Activated CD8-positive, alpha-beta T cell treated with anti-CD3 and anti-CD28 coated beads for 36 hours (primary cell): ENCODE measurements at regions not wholly inside any gene's neighbourhood (a gene's known extent, or its start where the extent isn't known, plus 50 kb on each side); places are given as distances from the start of the nearest gene placed in this dataset.

ENCODE experiments used
- ATAC-seq: fragments of 200-7000 bp; cut with Tn5 transposase; one replicate; pipeline ENCODE4 v1.10.0; 2021; ENCODE audit warnings: mild to moderate bottlenecking, moderate library complexity
- CTCF ChIA-PET: fragments of 350-600 bp; sonication (Branson Sonifier 250); formaldehyde crosslinking; loops from one replicate; lab custom pipeline; 2021; ENCODE audit warnings: antibody characterized with exemption; lab: Charles Lee
- POLR2A ChIA-PET: fragments of 350-600 bp; sonication (Branson Sonifier 250); formaldehyde crosslinking; loops from one replicate; lab custom pipeline; 2021; ENCODE audit warnings: antibody characterized with exemption; lab: Charles Lee
- DNase-seq: peaks from one replicate; pipeline ENCODE4 v3.0.0-alpha.2; 2020
- H3K27ac Mint-ChIP-seq: one replicate; pipeline ENCODE4 v1.8.0; 2021; ENCODE audit warnings: mild to moderate bottlenecking, mixed read lengths
- H3K27me3 Mint-ChIP-seq: one replicate; pipeline ENCODE4 v1.8.0; 2021; ENCODE audit warnings: mixed read lengths
- H3K36me3 Mint-ChIP-seq: one replicate; pipeline ENCODE4 v1.8.0; 2021; ENCODE audit warnings: low read depth, mixed read lengths
- H3K4me1 Mint-ChIP-seq: one replicate; pipeline ENCODE4 v1.8.0; 2021; ENCODE audit warnings: low read depth, mixed read lengths
- H3K4me3 Mint-ChIP-seq: one replicate; pipeline ENCODE4 v1.8.0; 2021; ENCODE audit warnings: mild to moderate bottlenecking, moderate library complexity, mixed read lengths
- H3K9me3 Mint-ChIP-seq: one replicate; pipeline ENCODE4 v1.8.0; 2021; ENCODE audit warnings: mixed read lengths
- CTCF ChIP-seq: fragments of 200-600 bp; IDR thresholded peaks from one replicate; pipeline ENCODE4 v1.8.0; 2022; ENCODE audit warnings: antibody characterized with exemption, mild to moderate bottlenecking
- intact Hi-C: fragments of 100-400 bp; cut with micrococcal nuclease; formaldehyde crosslinking; loops from one replicate; pipeline ENCODE4 v1.10.0; 2022

GRCh38 chr16:65725156-65725845 lies 603.4 kb upstream of the CDH11 start:
- Mint-ChIP-seq H3K36me3 (no peaks in the 10 kb centered on the region), H3K4me3 (no peak overlapping the region), H3K27ac (no peak overlapping the region), H3K4me1 (no peaks in the 10 kb centered on the region), H3K9me3 (no peaks in the 10 kb centered on the region), H3K27me3 (peaks cover 2% of the 10 kb centered on the region)
- ChIA-PET CTCF (no interaction called here), POLR2A (no interaction called here)
- no peak for DNase-seq
- TF ChIP-seq CTCF: no peak
- intact Hi-C loops: no loop called here
- ATAC-seq: no peak

- CTCF ChIA-PET: no interaction called here
- DNase-seq: no peak
These were observed 600.6 kb upstream of the CDH11 start for GRCh38 chr16:65722429-65722828.

GRCh38 chr16:65717846-65718245 lies 596.0 kb upstream of the CDH11 start:
- Mint-ChIP-seq H3K27me3 (no peaks in the 10 kb centered on the region), H3K27ac (no peak overlapping the region), H3K4me3 (no peak overlapping the region), H3K4me1 (no peaks in the 10 kb centered on the region), H3K9me3 (no peaks in the 10 kb centered on the region), H3K36me3 (no peaks in the 10 kb centered on the region)
- no peak for TF ChIP-seq CTCF
- CTCF ChIA-PET: no interaction called here
- no peak for DNase-seq
- no peak for ATAC-seq
- POLR2A ChIA-PET: no interaction called here
- intact Hi-C loops: no loop called here

More at GRCh38 chr16:65722429-65722828, 600.6 kb upstream of the CDH11 start:
- POLR2A ChIA-PET: no interaction called here
- TF ChIP-seq CTCF: no peak
- Mint-ChIP-seq H3K36me3 (no peaks in the 10 kb centered on the region), H3K27ac (no peak overlapping the region), H3K27me3 (no peaks in the 10 kb centered on the region), H3K4me3 (no peak overlapping the region), H3K4me1 (no peaks in the 10 kb centered on the region), H3K9me3 (no peaks in the 10 kb centered on the region)
- ATAC-seq: no peak
- intact Hi-C loops: no loop called here

- H3K4me1 Mint-ChIP-seq: no peaks in the 10 kb centered on the region
- H3K4me3 Mint-ChIP-seq: no peak overlapping the region
- ATAC-seq: no peak
- no peaks in the 10 kb centered on the region for H3K36me3 Mint-ChIP-seq
- no peaks in the 10 kb centered on the region for H3K9me3 Mint-ChIP-seq
- TF ChIP-seq CTCF: no peak
- ChIA-PET POLR2A (no interaction called here), CTCF (no interaction called here)
- H3K27ac Mint-ChIP-seq: no peak overlapping the region
- intact Hi-C loops: no loop called here
- no peaks in the 10 kb centered on the region for H3K27me3 Mint-ChIP-seq
- no peak for DNase-seq
These were observed 595.2 kb upstream of the CDH11 start for GRCh38 chr16:65716737-65717700.
